ENCODE measurements at regions not wholly inside any gene's neighbourhood (a gene's known extent, or its start where the extent isn't known, plus 50 kb on each side); places are given as distances from the start of the nearest gene placed in this dataset.

GRCh38 chr5:74082512-74083055, 456.6 kb downstream of the ARHGEF28 start:
- no peak for TF ChIP-seq TAF1 (IDR thresholded peaks at IDR 0.05; ENCODE audit: low read depth, low read length)
- TF ChIP-seq SPI1 (IDR thresholded peaks at IDR 0.05; ENCODE audit: low read depth, low read length): no peak
- TF ChIP-seq PAX5 (IDR thresholded peaks at IDR 0.05; ENCODE audit: insufficient read depth, low read length, severe bottlenecking): no peak
- TF ChIP-seq POU2F2 (IDR thresholded peaks at IDR 0.05; ENCODE audit: low read depth, low read length): no peak
- TF ChIP-seq POLR2A (IDR thresholded peaks at IDR 0.05; ENCODE audit: low read depth, low read length): no peak
- no peak for TF ChIP-seq POLR2AphosphoS5 (IDR thresholded peaks at IDR 0.05; ENCODE audit: low read depth, low read length)
- FAIRE-seq (no peak), DNase-seq (ENCODE audit: insufficient read length, low spot score) (no peak)

DNA sequence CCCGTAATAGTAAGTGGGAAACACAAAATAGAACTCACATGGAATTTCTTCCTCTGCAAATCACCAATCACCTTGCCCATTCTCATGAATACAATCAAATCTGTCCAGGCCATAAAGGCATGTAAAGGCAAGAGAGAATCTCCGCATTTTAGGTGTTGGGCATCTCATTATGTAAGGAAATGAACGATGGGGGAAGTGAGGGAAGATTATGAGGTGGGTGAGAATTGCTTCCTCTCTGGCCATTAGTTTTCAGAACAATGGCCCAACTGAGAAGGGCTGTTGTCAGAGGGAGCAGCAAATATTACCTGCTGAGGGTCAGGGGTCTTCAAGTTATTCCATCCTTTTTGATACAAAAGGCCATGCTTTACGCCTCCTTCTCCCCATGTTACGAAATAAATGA, 455.1 kb downstream of the ARHGEF28 start:
- FAIRE-seq (no peak), DNase-seq (ENCODE audit: insufficient read length, low spot score) (no peak)
- TF ChIP-seq SPI1 (IDR thresholded peaks at IDR 0.05; ENCODE audit: low read depth, low read length) (no peak), POLR2AphosphoS5 (IDR thresholded peaks at IDR 0.05; ENCODE audit: low read depth, low read length) (no peak), POU2F2 (IDR thresholded peaks at IDR 0.05; ENCODE audit: low read depth, low read length) (no peak), TAF1 (IDR thresholded peaks at IDR 0.05; ENCODE audit: low read depth, low read length) (no peak), PAX5 (IDR thresholded peaks at IDR 0.05; ENCODE audit: insufficient read depth, low read length, severe bottlenecking) (no peak), POLR2A (IDR thresholded peaks at IDR 0.05; ENCODE audit: low read depth, low read length) (no peak)

GRCh38 chr5:74079971-74080556, 454.1 kb downstream of the ARHGEF28 start:
- FAIRE-seq: no peak

DNA sequence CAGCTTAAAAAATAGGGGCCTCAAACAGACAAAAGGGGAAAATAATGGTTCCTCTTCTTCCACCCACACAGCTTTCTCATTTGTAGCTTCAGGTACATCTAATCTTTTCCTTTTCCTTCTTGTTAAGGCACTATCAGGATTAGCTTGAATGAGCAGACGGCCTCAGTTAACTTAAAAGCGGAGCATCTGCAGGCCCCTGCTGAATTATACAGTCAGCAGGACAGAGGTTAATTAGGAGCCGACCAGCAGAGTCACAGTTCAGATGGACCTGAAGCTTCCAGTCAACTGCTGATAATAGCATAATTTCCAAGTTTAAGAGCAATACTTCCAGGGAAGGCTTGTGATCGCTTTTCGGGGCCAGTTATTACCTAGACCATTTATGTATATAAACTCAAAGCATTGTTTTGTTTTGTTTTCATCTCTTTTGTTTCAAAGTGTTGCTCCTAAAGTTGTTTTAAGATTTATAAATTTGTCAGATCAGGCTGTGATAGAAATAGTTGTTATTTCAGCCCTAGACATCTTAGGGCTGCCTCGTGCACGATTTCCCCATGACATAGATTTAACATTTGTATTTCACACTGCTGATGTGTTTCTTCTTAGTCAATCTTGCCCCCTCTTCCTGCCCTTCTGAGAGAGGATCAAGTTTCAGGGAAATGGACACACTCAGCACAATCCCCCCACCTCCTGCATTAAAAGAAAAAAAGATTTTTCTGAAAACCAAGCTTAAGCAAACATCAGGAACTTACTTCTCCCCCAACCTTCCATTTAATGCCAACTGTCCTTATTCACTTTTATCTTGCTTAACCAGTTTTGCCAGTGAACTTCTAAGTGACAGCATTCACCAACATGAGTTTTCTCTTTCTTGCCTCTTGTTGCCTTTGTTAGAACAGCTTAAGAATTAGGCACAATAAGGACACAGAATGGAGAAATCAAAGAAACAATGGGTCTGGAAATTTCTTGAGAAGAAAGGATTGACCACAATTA, 449.8 kb downstream of the ARHGEF28 start:
- no peak for DNase-seq (ENCODE audit: insufficient read length, low spot score)
- no peak for FAIRE-seq
- TF ChIP-seq PAX5 (IDR thresholded peaks at IDR 0.05; ENCODE audit: insufficient read depth, low read length, severe bottlenecking): no peak

More at GRCh38 chr5:74079971-74080556, 454.1 kb downstream of the ARHGEF28 start:
- TF ChIP-seq TAF1 (IDR thresholded peaks at IDR 0.05; ENCODE audit: low read depth, low read length) (no peak), SPI1 (IDR thresholded peaks at IDR 0.05; ENCODE audit: low read depth, low read length) (no peak), PAX5 (IDR thresholded peaks at IDR 0.05; ENCODE audit: insufficient read depth, low read length, severe bottlenecking) (no peak), POU2F2 (IDR thresholded peaks at IDR 0.05; ENCODE audit: low read depth, low read length) (no peak), POLR2AphosphoS5 (IDR thresholded peaks at IDR 0.05; ENCODE audit: low read depth, low read length) (no peak), POLR2A (IDR thresholded peaks at IDR 0.05; ENCODE audit: low read depth, low read length) (no peak)
- DNase-seq (ENCODE audit: insufficient read length, low spot score): no peak

GRCh38 chr5:74074111-74074510, 448.1 kb downstream of the ARHGEF28 start:
- TF ChIP-seq TAF1 (IDR thresholded peaks at IDR 0.05; ENCODE audit: low read depth, low read length) (no peak), POLR2A (IDR thresholded peaks at IDR 0.05; ENCODE audit: low read depth, low read length) (no peak), POLR2AphosphoS5 (IDR thresholded peaks at IDR 0.05; ENCODE audit: low read depth, low read length) (no peak), POU2F2 (IDR thresholded peaks at IDR 0.05; ENCODE audit: low read depth, low read length) (no peak), SPI1 (IDR thresholded peaks at IDR 0.05; ENCODE audit: low read depth, low read length) (no peak), PAX5 (IDR thresholded peaks at IDR 0.05; ENCODE audit: insufficient read depth, low read length, severe bottlenecking) (no peak)
- FAIRE-seq: no peak
- DNase-seq (ENCODE audit: insufficient read length, low spot score): no peak

DNA sequence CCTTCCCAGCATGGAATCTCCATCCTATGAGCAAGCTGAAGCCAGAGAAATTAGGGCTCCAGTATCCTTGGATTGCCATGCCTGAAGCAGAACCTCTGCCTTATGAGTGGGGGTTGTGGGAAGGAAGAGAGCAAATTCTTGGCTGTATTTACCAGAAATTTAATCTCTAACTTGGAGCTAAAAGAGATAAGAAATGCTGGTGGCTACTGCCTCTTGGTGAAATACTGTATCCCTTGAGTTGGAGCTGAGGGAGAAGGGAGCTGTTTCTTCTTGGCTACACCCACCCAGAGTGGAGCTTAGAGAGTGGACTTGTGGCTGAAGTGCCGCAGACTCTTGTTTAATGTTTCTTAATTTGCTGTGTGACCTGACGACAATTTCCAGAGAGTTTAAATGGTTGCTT, 447.3 kb downstream of the ARHGEF28 start:
- FAIRE-seq (no peak), DNase-seq (ENCODE audit: insufficient read length, low spot score) (no peak)
- TF ChIP-seq PAX5 (IDR thresholded peaks at IDR 0.05; ENCODE audit: insufficient read depth, low read length, severe bottlenecking): no peak
- no peak for TF ChIP-seq SPI1 (IDR thresholded peaks at IDR 0.05; ENCODE audit: low read depth, low read length)

GRCh38 chr5:74072646-74073045, 446.6 kb downstream of the ARHGEF28 start:
- FAIRE-seq (no peak), DNase-seq (ENCODE audit: insufficient read length, low spot score) (no peak)
- TF ChIP-seq POLR2A (IDR thresholded peaks at IDR 0.05; ENCODE audit: low read depth, low read length): no peak
- no peak for TF ChIP-seq PAX5 (IDR thresholded peaks at IDR 0.05; ENCODE audit: insufficient read depth, low read length, severe bottlenecking)
- TF ChIP-seq TAF1 (IDR thresholded peaks at IDR 0.05; ENCODE audit: low read depth, low read length): no peak
- no peak for TF ChIP-seq POU2F2 (IDR thresholded peaks at IDR 0.05; ENCODE audit: low read depth, low read length)
- TF ChIP-seq POLR2AphosphoS5 (IDR thresholded peaks at IDR 0.05; ENCODE audit: low read depth, low read length): no peak
- TF ChIP-seq SPI1 (IDR thresholded peaks at IDR 0.05; ENCODE audit: low read depth, low read length): no peak

DNA sequence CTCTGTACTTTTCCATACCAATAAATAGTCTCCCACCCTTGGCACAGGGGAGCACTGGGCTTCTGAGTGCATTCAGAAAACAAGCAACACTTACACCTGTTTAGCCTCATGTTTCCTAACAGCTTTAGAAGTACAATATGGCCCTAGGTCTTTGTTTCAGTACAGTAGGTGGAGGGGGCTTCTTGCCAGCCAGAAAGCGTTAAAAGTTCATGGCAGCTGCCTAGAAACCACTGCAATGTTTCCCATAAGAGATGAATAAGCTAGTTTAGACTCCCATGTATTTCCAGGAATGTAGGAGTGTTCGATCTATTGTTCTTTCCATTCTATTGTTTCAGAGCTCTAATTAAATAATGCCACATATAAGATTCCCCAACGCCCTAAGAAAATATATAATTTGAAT, 444.8 kb downstream of the ARHGEF28 start:
- no peak for TF ChIP-seq POLR2A (IDR thresholded peaks at IDR 0.05; ENCODE audit: low read depth, low read length)
- TF ChIP-seq POLR2AphosphoS5 (IDR thresholded peaks at IDR 0.05; ENCODE audit: low read depth, low read length): no peak
- no peak for TF ChIP-seq POU2F2 (IDR thresholded peaks at IDR 0.05; ENCODE audit: low read depth, low read length)
- TF ChIP-seq SPI1 (IDR thresholded peaks at IDR 0.05; ENCODE audit: low read depth, low read length): no peak
- no peak for TF ChIP-seq TAF1 (IDR thresholded peaks at IDR 0.05; ENCODE audit: low read depth, low read length)
- TF ChIP-seq PAX5 (IDR thresholded peaks at IDR 0.05; ENCODE audit: insufficient read depth, low read length, severe bottlenecking): no peak
- FAIRE-seq (no peak), DNase-seq (ENCODE audit: insufficient read length, low spot score) (no peak)

DNA sequence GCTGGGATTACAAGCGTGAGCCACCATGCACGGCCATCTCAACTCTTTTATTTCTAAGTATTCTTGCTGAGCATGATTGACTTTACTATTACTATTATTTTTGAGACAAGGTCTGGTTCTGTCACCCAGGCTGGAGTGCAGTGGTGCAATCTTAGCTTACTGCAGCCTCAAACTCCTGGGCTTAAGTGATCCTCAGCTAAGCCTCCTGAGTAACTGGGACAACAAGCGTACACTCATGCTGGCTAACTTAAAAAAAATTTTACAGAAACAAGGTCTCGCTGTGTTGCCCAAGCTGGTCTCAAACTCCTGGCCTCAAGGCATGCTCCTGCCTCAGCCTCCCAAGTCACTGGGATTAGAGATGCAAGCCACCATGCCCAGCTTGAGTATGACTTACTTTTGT, 443.7 kb downstream of the ARHGEF28 start:
- FAIRE-seq (no peak), DNase-seq (ENCODE audit: insufficient read length, low spot score) (no peak)
- TF ChIP-seq SPI1 (IDR thresholded peaks at IDR 0.05; ENCODE audit: low read depth, low read length) (no peak), PAX5 (IDR thresholded peaks at IDR 0.05; ENCODE audit: insufficient read depth, low read length, severe bottlenecking) (no peak), POU2F2 (IDR thresholded peaks at IDR 0.05; ENCODE audit: low read depth, low read length) (no peak), POLR2A (IDR thresholded peaks at IDR 0.05; ENCODE audit: low read depth, low read length) (no peak), POLR2AphosphoS5 (IDR thresholded peaks at IDR 0.05; ENCODE audit: low read depth, low read length) (no peak), TAF1 (IDR thresholded peaks at IDR 0.05; ENCODE audit: low read depth, low read length) (no peak)

Data from GM12891 (cell line).